ENCODE measurements at regions not wholly inside any gene's neighbourhood (a gene's known extent, or its start where the extent isn't known, plus 50 kb on each side); places are given as distances from the start of the nearest gene placed in this dataset.

GRCh38 chr9:107793541-107793940 lies 304.0 kb upstream of the KLF4 start:
- Histone ChIP-seq H3K36me3 (ENCODE audit: control insufficient read depth in 2 of 2, extremely low read depth in 1 of 2, insufficient read depth in 2 of 2, low read length in 2 of 2) (no peaks in the 10 kb centered on the region), H3K27me3 (ENCODE audit: control insufficient read depth in 2 of 2, insufficient read depth in 2 of 2, low read length in 2 of 2) (peaks cover 0 to 3% of the 10 kb centered on the region in 2 experiments), H2AFZ (ENCODE audit: low read depth, low read length) (no peak overlapping the region), H3K9me3 (replicated peaks; ENCODE audit: control insufficient read depth, insufficient read depth, low read length) (no peaks in the 10 kb centered on the region), H3K79me2 (ENCODE audit: control insufficient read depth, insufficient read depth, low read length) (no peaks in the 10 kb centered on the region), H3K4me3 (replicated peaks in 1 of 3; ENCODE audit: insufficient read depth in 1 of 3, low read depth in 1 of 3, low read length in 3 of 3) (no peak overlapping the region), H3K9me1 (replicated peaks; ENCODE audit: control insufficient read depth, extremely low read depth, insufficient read depth, low read length) (no peaks in the 10 kb centered on the region), H3K4me1 (ENCODE audit: control insufficient read depth, extremely low read depth, insufficient read depth, low read length) (no peaks in the 10 kb centered on the region), H4K20me1 (replicated peaks; ENCODE audit: control insufficient read depth, extremely low read depth, insufficient read depth, low read length) (no peaks in the 10 kb centered on the region), H3K27ac (ENCODE audit: insufficient read depth, low read depth, low read length) (no peak overlapping the region), H3K9ac (replicated peaks; ENCODE audit: extremely low read depth, insufficient read depth, low read length) (no peak overlapping the region), H3K4me2 (ENCODE audit: insufficient read depth, low read length) (no peak overlapping the region)
- intact Hi-C loops (cut with micrococcal nuclease), result no loop called here
- ChIA-PET POLR2A (no interaction called here), CTCF (no interaction called here)
- TF ChIP-seq EZH2 (IDR thresholded peaks at IDR 0.05; ENCODE audit: borderline replicate concordance, low read depth, low read length, severe bottlenecking) (no peak), JUN (IDR thresholded peaks at IDR 0.05; ENCODE audit: borderline replicate concordance, insufficient read depth, insufficient read length, low read depth) (no peak), CTCF (IDR thresholded peaks at IDR 0.05; ENCODE audit: extremely low read depth in 1 of 2, insufficient read depth in 1 of 2, low read depth in 1 of 2, low read length in 2 of 2) (no peak), MYC (IDR thresholded peaks at IDR 0.05; ENCODE audit: low read depth, low read length) (no peak), GATA2 (IDR thresholded peaks at IDR 0.05; ENCODE audit: insufficient read depth, insufficient read length, low read depth, low read length) (no peak), POLR2AphosphoS5 (IDR thresholded peaks at IDR 0.05; ENCODE audit: insufficient read depth, low read depth, low read length) (no peak), FOS (IDR thresholded peaks at IDR 0.05; ENCODE audit: borderline replicate concordance, insufficient read depth, low read length) (no peak), POLR2A (IDR thresholded peaks at IDR 0.05; ENCODE audit: low read depth, low read length) (no peak)
- TF ChIP-seq, protein P1, sequence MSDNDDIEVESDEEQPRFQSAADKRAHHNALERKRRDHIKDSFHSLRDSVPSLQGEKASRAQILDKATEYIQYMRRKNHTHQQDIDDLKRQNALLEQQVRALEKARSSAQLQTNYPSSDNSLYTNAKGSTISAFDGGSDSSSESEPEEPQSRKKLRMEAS (IDR thresholded peaks at IDR 0.05; ENCODE audit: insufficient read depth, insufficient read length), result no peak
- DNase-seq (ENCODE audit: low read depth, low spot score) (no peak), FAIRE-seq (no peak)
- no TSS peak for BruUV-seq (replicated peaks)
- dilution Hi-C loops (cut with MboI; ENCODE audit: extremely low pct_ligation_motif_present, low sequenced_read_pairs), result no loop called here

Measured in endothelial cell of umbilical vein (primary cell).